Endothelial cell of umbilical vein (primary cell): ENCODE measurements at regions not wholly inside any gene's neighbourhood (a gene's known extent, or its start where the extent isn't known, plus 50 kb on each side); places are given as distances from the start of the nearest gene placed in this dataset.
A peak's percentile ranks its signal among the peaks of the same experiment; 100 is the strongest.

Source experiments
- BruUV-seq: library from RNA; stranded (reverse); fragments of 400-500 nt; replicated peaks from 2 replicates; lab custom pipeline; 2021; lab: Mats Ljungman, UMichigan
- CTCF ChIA-PET: fragments of 300-600, 350-600 bp; sonication (Branson Sonifier 250); formaldehyde crosslinking; loops from one replicate; lab custom pipeline; 2021; ENCODE audit warnings: antibody characterized with exemption, inconsistent platforms; lab: Charles Lee
- POLR2A ChIA-PET: fragments of 300-600, 350-600 bp; sonication (Branson Sonifier 250); formaldehyde crosslinking; loops from one replicate; lab custom pipeline; 2021; ENCODE audit warnings: antibody characterized with exemption, inconsistent platforms; lab: Charles Lee
- DNase-seq: peaks from one replicate; pipeline ENCODE4 v3.0.0-alpha.2; 2011; ENCODE audit warnings: low read depth, low spot score
- FAIRE-seq: peaks from 2 replicates; lab custom pipeline; 2011; peaks lifted over from hg19 to GRCh38; lab: Jason Lieb, UNC
- H2AFZ ChIP-seq: 2 replicates; pipeline ENCODE4 v1.6.0; 2012; ENCODE audit warnings: low read depth, low read length, control low read depth, inconsistent platforms
- H3K27ac ChIP-seq: 2 replicates; pipeline ENCODE4 v1.5.1; 2011; ENCODE audit warnings: low read depth, mild to moderate bottlenecking, control low read depth, low read length, moderate library complexity; ENCODE audit not compliant: insufficient read depth
- H3K27me3 ChIP-seq, 2 experiments: 2 replicates each; pipeline versions ENCODE4 v1.6.0 to v1.6.1; 2011; ENCODE audit warnings: low read length in 2 of 2, mixed read lengths in 1 of 2; ENCODE audit not compliant: control insufficient read depth in 2 of 2, insufficient read depth in 2 of 2
- H3K36me3 ChIP-seq, 2 experiments: 2 replicates in 1 of 2; 3 replicates in 1 of 2; pipeline ENCODE4 v1.5.1; 2011; ENCODE audit warnings: low read length in 2 of 2, mild to moderate bottlenecking in 1 of 2, moderate library complexity in 1 of 2; ENCODE audit not compliant: control insufficient read depth in 2 of 2, insufficient read depth in 2 of 2; ENCODE audit errors: extremely low read depth in 1 of 2
- H3K4me1 ChIP-seq: 3 replicates; pipeline ENCODE4 v1.5.1; 2011; ENCODE audit warnings: mild to moderate bottlenecking, low read length; ENCODE audit not compliant: control insufficient read depth, insufficient read depth; ENCODE audit errors: extremely low read depth
- H3K4me2 ChIP-seq: 2 replicates; pipeline ENCODE4 v1.6.1; 2011; ENCODE audit warnings: low read length, control low read depth, mixed read lengths; ENCODE audit not compliant: insufficient read depth
- H3K4me3 ChIP-seq, 3 experiments: fragments of 200-600 bp in 1 of 3; sonication (generic), shearing (Covaris generic) in 1 of 3; replicated peaks in 1 of 3; 2 replicates each; pipeline ENCODE4 v1.5.1; 2011 to 2016; ENCODE audit warnings: control low read depth in 3 of 3, low read length in 3 of 3, mild to moderate bottlenecking in 2 of 3, inconsistent platforms in 1 of 3, low read depth in 1 of 3, moderate library complexity in 1 of 3; ENCODE audit not compliant: insufficient read depth in 1 of 3
- H3K79me2 ChIP-seq: 2 replicates; pipeline ENCODE4 v1.6.0; 2012; ENCODE audit warnings: low read length, inconsistent platforms; ENCODE audit not compliant: control insufficient read depth, insufficient read depth
- H3K9ac ChIP-seq: replicated peaks from 2 replicates; pipeline ENCODE3; 2011; ENCODE audit warnings: low read length, control low read depth; ENCODE audit not compliant: insufficient read depth; ENCODE audit errors: extremely low read depth
- H3K9me1 ChIP-seq: replicated peaks from 3 replicates; pipeline ENCODE4 v1.6.0; 2011; ENCODE audit warnings: mild to moderate bottlenecking, low read length; ENCODE audit not compliant: control insufficient read depth, insufficient read depth; ENCODE audit errors: extremely low read depth
- H3K9me3 ChIP-seq: replicated peaks from 2 replicates; pipeline ENCODE4 v1.5.1; 2012; ENCODE audit warnings: low read length, inconsistent platforms; ENCODE audit not compliant: control insufficient read depth, insufficient read depth
- H4K20me1 ChIP-seq: replicated peaks from 2 replicates; pipeline ENCODE3; 2011; ENCODE audit warnings: mild to moderate bottlenecking, low read length; ENCODE audit not compliant: control insufficient read depth, insufficient read depth; ENCODE audit errors: extremely low read depth
- CTCF ChIP-seq, 2 donors: IDR thresholded peaks; 1 replicate in 1 of 2; 2 replicates in 1 of 2; pipeline ENCODE4 v1.5.1; 2011; ENCODE audit warnings: low read length in 2 of 2, mild to moderate bottlenecking in 2 of 2, moderate library complexity in 2 of 2, control low read depth in 1 of 2, inconsistent platforms in 1 of 2, low read depth in 1 of 2; ENCODE audit not compliant: insufficient read depth in 1 of 2; ENCODE audit errors: extremely low read depth in 1 of 2
- FOS ChIP-seq: IDR thresholded peaks from 2 replicates; pipeline ENCODE4 v1.6.1; 2011; ENCODE audit warnings: mild to moderate bottlenecking, low read length, moderate library complexity, borderline replicate concordance; ENCODE audit not compliant: insufficient read depth
- GATA2 ChIP-seq: IDR thresholded peaks from 2 replicates; pipeline ENCODE4 v1.7.0; 2011; ENCODE audit warnings: low read depth, mild to moderate bottlenecking, moderate library complexity, mixed read lengths, low read length; ENCODE audit not compliant: insufficient read length, insufficient read depth
- JUN ChIP-seq: IDR thresholded peaks from 2 replicates; pipeline ENCODE4 v1.6.1; 2011; ENCODE audit warnings: borderline replicate concordance, low read depth; ENCODE audit not compliant: insufficient read length, insufficient read depth
- POLR2AphosphoS5 ChIP-seq: IDR thresholded peaks from 2 replicates; pipeline ENCODE4 v1.6.1; 2012; ENCODE audit warnings: low read depth, mild to moderate bottlenecking, control low read depth, low read length, moderate library complexity; ENCODE audit not compliant: insufficient read depth
- dilution Hi-C: fragments of 300-500 bp; cut with MboI; formaldehyde crosslinking; loops from one replicate; pipeline ENCODE4 v1.15.0; 2019; ENCODE audit warnings: low sequenced_read_pairs; ENCODE audit not compliant: extremely low pct_ligation_motif_present
- intact Hi-C: fragments of 100-400 bp; cut with micrococcal nuclease; formaldehyde crosslinking; loops from one replicate; pipeline ENCODE4 v1.10.0; 2022

- intact Hi-C loops: no loop called here
- Histone ChIP-seq H3K79me2 (no peaks in the 10 kb centered on the region), H3K9me1 (no peaks in the 10 kb centered on the region), H3K36me3 (no peaks in the 10 kb centered on the region), H3K4me1 (peaks cover 18% of the 10 kb centered on the region), H2AFZ (no peak overlapping the region), H3K9ac (no peak overlapping the region), H4K20me1 (no peaks in the 10 kb centered on the region), H3K9me3 (no peaks in the 10 kb centered on the region), H3K4me3 (no peak overlapping the region), H3K27ac (no peak overlapping the region), H3K4me2 (no peak overlapping the region), H3K27me3 (no peaks in the 10 kb centered on the region)
- peak; percentile 69 for DNase-seq
- CTCF ChIA-PET: interaction anchor here (1.4 kb wide), 1 partner anchor 320 kb away, joined by 5 read pairs; no protein-coding TSS in a partner anchor
- POLR2A ChIA-PET: no interaction called here
- TF ChIP-seq JUN: no peak
- no peak for TF ChIP-seq POLR2AphosphoS5
- TSS peak; percentile 54 for BruUV-seq
- dilution Hi-C loops: no loop called here
- peak; percentile 63 for FAIRE-seq
These were observed 175.8 kb upstream of the TCF4 start for GRCh38 chr18:55763805-55764204.

DNA sequence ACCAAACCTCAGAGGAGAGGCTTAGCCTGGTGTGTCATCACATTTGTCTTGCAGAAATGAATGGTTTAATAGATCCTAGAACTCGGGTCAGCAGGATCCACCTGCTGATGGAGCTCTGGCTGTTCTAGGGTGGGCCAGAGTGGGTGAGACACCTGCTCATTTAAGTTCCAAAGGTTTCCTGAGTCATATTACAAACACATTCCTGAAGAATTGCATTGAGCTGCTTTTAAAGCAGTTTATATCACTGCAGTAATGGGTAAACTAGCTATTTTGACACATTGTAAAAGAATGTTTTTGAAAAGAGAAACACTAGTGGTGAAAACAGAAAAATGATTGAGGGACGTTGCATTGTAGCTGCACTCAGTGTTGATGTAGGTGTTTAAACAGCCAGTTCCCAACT is 175.3 kb upstream of the TCF4 start:
- FAIRE-seq: no peak
- Histone ChIP-seq H4K20me1 (no peaks in the 10 kb centered on the region), H3K4me1 (peaks cover 13% of the 10 kb centered on the region), H3K4me3 (no peak overlapping the region), H3K27ac (no peak overlapping the region), H3K4me2 (no peak overlapping the region), H3K79me2 (no peaks in the 10 kb centered on the region), H2AFZ (no peak overlapping the region), H3K27me3 (no peaks in the 10 kb centered on the region), H3K9ac (no peak overlapping the region), H3K36me3 (no peaks in the 10 kb centered on the region), H3K9me3 (no peaks in the 10 kb centered on the region), H3K9me1 (no peaks in the 10 kb centered on the region)
- CTCF ChIA-PET: interaction anchor here (1.4 kb wide), 3 partner anchors 17 to 320 kb away, joined by 4 to 6 read pairs (median 5); no protein-coding TSS in a partner anchor
- intact Hi-C loops: no loop called here
- DNase-seq: peak; percentile 62
- POLR2A ChIA-PET: no interaction called here
- no TSS peak for BruUV-seq
- dilution Hi-C loops: no loop called here
- TF ChIP-seq FOS (peak; percentile 21), CTCF (IDR thresholded peaks at IDR 0.05; ENCODE audit: extremely low read depth in 1 of 2, insufficient read depth in 1 of 2, low read depth in 1 of 2, low read length in 2 of 2) (no peak), GATA2 (peak; percentile 12)
